HG02678 (cell line): ENCODE measurements at regions not wholly inside any gene's neighbourhood (a gene's known extent, or its start where the extent isn't known, plus 50 kb on each side); places are given as distances from the start of the nearest gene placed in this dataset.
"Not testable (repeated sequence)": the region's sequence is repeated elsewhere in the genome, so short reads cannot be mapped to it uniquely, and the experiment has no call there.

ENCODE experiments used
- ATAC-seq: cut with Tn5 transposase; IDR thresholded peaks from one replicate; pipeline ENCODE4 v1.9.1; 2021; ENCODE audit warnings: mild to moderate bottlenecking, moderate library complexity; ENCODE audit not compliant: unreplicated experiment

- peak; percentile 57 for ATAC-seq
Measured at GRCh38 chr1:234851450-234852438, 241.8 kb upstream of the IRF2BP2 start.

- no peak for ATAC-seq
Measured at GRCh38 chr1:234849832-234850231, 239.9 kb upstream of the IRF2BP2 start.

GRCh38 chr1:234848972-234849649 is 239.1 kb upstream of the IRF2BP2 start:
- no peak for ATAC-seq

GRCh38 chr1:234846813-234847212 is 236.8 kb upstream of the IRF2BP2 start:
- not testable (repeated sequence) for ATAC-seq

GRCh38 chr1:234845836-234846235 is 235.9 kb upstream of the IRF2BP2 start:
- ATAC-seq = no peak

GRCh38 chr1:234845097-234845660 is 235.2 kb upstream of the IRF2BP2 start:
- ATAC-seq = no peak

GRCh38 chr1:234844479-234845031 is 234.6 kb upstream of the IRF2BP2 start:
- no peak for ATAC-seq

- no peak for ATAC-seq
Measured at GRCh38 chr1:234843946-234844345, 234.0 kb upstream of the IRF2BP2 start.

GRCh38 chr1:234842726-234843641 is 233.0 kb upstream of the IRF2BP2 start:
- ATAC-seq = peak; percentile 67

GRCh38 chr1:234841710-234842231 is 231.8 kb upstream of the IRF2BP2 start:
- ATAC-seq = no peak

GRCh38 chr1:234841281-234841680 is 231.3 kb upstream of the IRF2BP2 start:
- ATAC-seq = no peak

- no peak for ATAC-seq
Measured at GRCh38 chr1:234840843-234841242, 230.9 kb upstream of the IRF2BP2 start.

- no peak for ATAC-seq
Measured at GRCh38 chr1:234840253-234840652, 230.3 kb upstream of the IRF2BP2 start.

GRCh38 chr1:234839663-234840062 is 229.7 kb upstream of the IRF2BP2 start:
- ATAC-seq = no peak

GRCh38 chr1:234838820-234839219 is 228.8 kb upstream of the IRF2BP2 start:
- no peak for ATAC-seq

GRCh38 chr1:234838182-234838581 is 228.2 kb upstream of the IRF2BP2 start:
- no peak for ATAC-seq

- no peak for ATAC-seq
Measured at GRCh38 chr1:234837713-234838112, 227.7 kb upstream of the IRF2BP2 start.

- ATAC-seq = no peak
Measured at GRCh38 chr1:234836776-234837357, 226.9 kb upstream of the IRF2BP2 start.

GRCh38 chr1:234836045-234836681 is 226.2 kb upstream of the IRF2BP2 start:
- no peak for ATAC-seq
